ENCODE measurements at regions not wholly inside any gene's neighbourhood (a gene's known extent, or its start where the extent isn't known, plus 50 kb on each side); places are given as distances from the start of the nearest gene placed in this dataset.

DNA sequence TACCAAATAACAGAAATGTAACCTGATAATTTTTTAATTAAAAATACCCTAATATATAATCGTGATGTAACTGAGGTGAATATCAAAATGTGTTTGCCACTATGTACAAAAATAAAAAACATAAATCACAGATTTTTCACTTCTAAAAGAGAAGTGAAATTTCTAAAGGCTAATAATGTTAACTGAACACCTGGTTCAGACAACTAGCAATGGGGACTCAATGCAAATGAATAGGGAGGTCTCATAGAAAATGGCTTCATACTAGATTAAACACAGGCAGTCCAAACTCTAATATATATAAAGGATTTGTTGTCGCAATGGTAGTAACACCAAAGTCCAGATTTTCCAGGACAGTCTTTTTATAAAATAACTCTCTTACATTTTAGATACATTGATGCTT is 365.4 kb upstream of the ATP2B1 start:
- Histone ChIP-seq H3K4me3 (ENCODE audit: low read depth in 1 of 2, low read length in 2 of 2) (no peak overlapping the region), H4K20me1 (ENCODE audit: insufficient read depth, low read length) (no peaks in the 10 kb centered on the region), H3K36me3 (ENCODE audit: insufficient read depth, low read length) (no peaks in the 10 kb centered on the region), H2AFZ (ENCODE audit: low read depth, low read length) (no peak overlapping the region), H3K79me2 (ENCODE audit: insufficient read depth, low read length) (no peaks in the 10 kb centered on the region), H3K9me3 (ENCODE audit: insufficient read depth, low read length, severe bottlenecking) (no peaks in the 10 kb centered on the region), H3K27ac (ENCODE audit: low read length) (no peak overlapping the region), H3K4me2 (ENCODE audit: insufficient read depth, low read length) (no peak overlapping the region), H3K9ac (ENCODE audit: low read depth, low read length) (no peak overlapping the region), H3K4me1 (ENCODE audit: insufficient read depth, low read length) (peaks cover 20% of the 10 kb centered on the region), H3K27me3 (ENCODE audit: insufficient read depth, low read length, poor library complexity) (peaks cover 30% of the 10 kb centered on the region)
- ATAC-seq (ENCODE audit: insufficient read depth, low read depth) (no peak), DNase-seq (no peak)
- TF ChIP-seq EZH2 (IDR thresholded peaks at IDR 0.05; ENCODE audit: borderline replicate concordance, low read depth, low read length, severe bottlenecking): no peak

DNA sequence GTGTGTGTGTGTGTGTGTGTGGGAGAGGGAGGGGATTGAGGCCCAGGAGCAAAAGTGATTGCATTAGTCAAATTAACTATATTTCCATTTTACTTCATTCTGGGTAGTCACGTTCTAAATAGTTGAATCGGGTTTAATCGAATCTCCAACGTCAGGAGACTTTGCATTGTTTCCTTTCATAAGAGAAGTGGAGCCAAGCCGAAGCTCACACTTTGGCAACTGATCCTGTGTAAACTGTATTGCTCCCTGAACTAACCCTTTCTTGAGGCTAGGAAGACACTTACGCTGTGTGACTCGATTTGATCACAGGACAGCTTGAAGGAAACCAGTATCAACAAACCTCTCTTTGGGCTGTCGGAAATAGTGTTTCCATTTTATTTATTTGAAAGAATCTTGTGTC is 363.4 kb upstream of the ATP2B1 start:
- H3K4me1 ChIP-seq (ENCODE audit: insufficient read depth, low read length): peaks cover 12% of the 10 kb centered on the region
- H3K79me2 ChIP-seq (ENCODE audit: insufficient read depth, low read length): no peaks in the 10 kb centered on the region
- no peaks in the 10 kb centered on the region for H3K36me3 ChIP-seq (ENCODE audit: insufficient read depth, low read length)
- no peaks in the 10 kb centered on the region for H3K9me3 ChIP-seq (ENCODE audit: insufficient read depth, low read length, severe bottlenecking)
- ATAC-seq (ENCODE audit: insufficient read depth, low read depth): no peak
- peaks cover 26% of the 10 kb centered on the region for H3K27me3 ChIP-seq (ENCODE audit: insufficient read depth, low read length, poor library complexity)
- no peak overlapping the region for H3K9ac ChIP-seq (ENCODE audit: low read depth, low read length)
- no peaks in the 10 kb centered on the region for H4K20me1 ChIP-seq (ENCODE audit: insufficient read depth, low read length)
- H3K4me2 ChIP-seq (ENCODE audit: insufficient read depth, low read length): no peak overlapping the region
- no peak overlapping the region for H2AFZ ChIP-seq (ENCODE audit: low read depth, low read length)
- TF ChIP-seq EZH2 (IDR thresholded peaks at IDR 0.05; ENCODE audit: borderline replicate concordance, low read depth, low read length, severe bottlenecking): no peak
- TF ChIP-seq, protein P1, sequence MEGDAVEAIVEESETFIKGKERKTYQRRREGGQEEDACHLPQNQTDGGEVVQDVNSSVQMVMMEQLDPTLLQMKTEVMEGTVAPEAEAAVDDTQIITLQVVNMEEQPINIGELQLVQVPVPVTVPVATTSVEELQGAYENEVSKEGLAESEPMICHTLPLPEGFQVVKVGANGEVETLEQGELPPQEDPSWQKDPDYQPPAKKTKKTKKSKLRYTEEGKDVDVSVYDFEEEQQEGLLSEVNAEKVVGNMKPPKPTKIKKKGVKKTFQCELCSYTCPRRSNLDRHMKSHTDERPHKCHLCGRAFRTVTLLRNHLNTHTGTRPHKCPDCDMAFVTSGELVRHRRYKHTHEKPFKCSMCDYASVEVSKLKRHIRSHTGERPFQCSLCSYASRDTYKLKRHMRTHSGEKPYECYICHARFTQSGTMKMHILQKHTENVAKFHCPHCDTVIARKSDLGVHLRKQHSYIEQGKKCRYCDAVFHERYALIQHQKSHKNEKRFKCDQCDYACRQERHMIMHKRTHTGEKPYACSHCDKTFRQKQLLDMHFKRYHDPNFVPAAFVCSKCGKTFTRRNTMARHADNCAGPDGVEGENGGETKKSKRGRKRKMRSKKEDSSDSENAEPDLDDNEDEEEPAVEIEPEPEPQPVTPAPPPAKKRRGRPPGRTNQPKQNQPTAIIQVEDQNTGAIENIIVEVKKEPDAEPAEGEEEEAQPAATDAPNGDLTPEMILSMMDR (IDR thresholded peaks at IDR 0.05; ENCODE audit: borderline replicate concordance, extremely low read depth, low read length, poor library complexity, severe bottlenecking): no peak
- no peak overlapping the region for H3K4me3 ChIP-seq (ENCODE audit: low read depth in 1 of 2, low read length in 2 of 2)
- no peak overlapping the region for H3K27ac ChIP-seq (ENCODE audit: low read length)
- DNase-seq: no peak

DNA sequence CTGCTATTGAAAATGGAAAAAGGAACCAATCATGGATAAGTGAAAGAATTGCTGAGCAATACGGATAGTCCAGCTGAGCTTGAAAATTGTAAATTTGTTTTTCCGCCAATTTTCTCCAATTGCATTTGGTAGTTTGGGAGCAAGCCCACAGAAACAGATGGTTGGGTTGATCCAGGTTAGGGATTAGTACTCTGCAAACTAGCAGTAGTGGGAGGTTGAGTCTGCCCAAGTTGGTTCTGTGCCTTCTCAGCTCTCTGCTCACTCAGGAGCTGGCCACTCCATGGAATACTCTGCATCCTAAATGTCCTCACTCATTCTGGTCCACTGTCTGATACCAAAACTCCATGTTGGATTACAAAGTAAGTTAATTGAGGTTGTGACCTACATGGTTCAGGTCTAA is 361.1 kb upstream of the ATP2B1 start:
- ATAC-seq (ENCODE audit: insufficient read depth, low read depth) (no peak), DNase-seq (no peak)
- Histone ChIP-seq H3K4me3 (ENCODE audit: low read depth in 1 of 2, low read length in 2 of 2) (no peak overlapping the region), H3K9ac (ENCODE audit: low read depth, low read length) (no peak overlapping the region), H3K4me1 (ENCODE audit: insufficient read depth, low read length) (no peaks in the 10 kb centered on the region), H4K20me1 (ENCODE audit: insufficient read depth, low read length) (no peaks in the 10 kb centered on the region), H2AFZ (ENCODE audit: low read depth, low read length) (no peak overlapping the region), H3K9me3 (ENCODE audit: insufficient read depth, low read length, severe bottlenecking) (no peaks in the 10 kb centered on the region), H3K79me2 (ENCODE audit: insufficient read depth, low read length) (no peaks in the 10 kb centered on the region), H3K4me2 (ENCODE audit: insufficient read depth, low read length) (no peak overlapping the region), H3K27ac (ENCODE audit: low read length) (no peak overlapping the region), H3K27me3 (ENCODE audit: insufficient read depth, low read length, poor library complexity) (peaks cover 16% of the 10 kb centered on the region), H3K36me3 (ENCODE audit: insufficient read depth, low read length) (no peaks in the 10 kb centered on the region)
- TF ChIP-seq EZH2 (IDR thresholded peaks at IDR 0.05; ENCODE audit: borderline replicate concordance, low read depth, low read length, severe bottlenecking): no peak
- TF ChIP-seq, protein P1 (IDR thresholded peaks at IDR 0.05; ENCODE audit: borderline replicate concordance, extremely low read depth, low read length, poor library complexity, severe bottlenecking): no peak

DNA sequence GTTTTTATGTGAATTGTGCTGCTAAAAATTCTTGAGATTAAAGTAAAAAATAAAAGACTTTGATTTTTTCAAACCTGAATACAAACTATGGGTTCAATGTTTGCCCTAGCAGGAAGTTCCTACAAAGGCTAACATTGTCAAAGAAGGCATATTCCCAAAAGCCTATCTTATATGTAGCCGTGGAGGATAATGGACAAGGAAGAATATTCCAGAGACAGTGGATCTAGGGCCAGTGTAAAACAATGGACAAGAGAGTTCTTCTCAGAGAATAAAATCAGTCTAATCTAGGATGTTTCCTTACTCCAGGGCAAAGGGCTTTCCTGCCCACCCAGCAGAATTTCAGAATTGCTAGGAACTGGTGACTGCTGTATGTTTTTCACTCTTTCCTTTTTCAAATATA is 359.2 kb upstream of the ATP2B1 start:
- ATAC-seq (ENCODE audit: insufficient read depth, low read depth) (no peak), DNase-seq (no peak)
- Histone ChIP-seq H3K4me2 (ENCODE audit: insufficient read depth, low read length) (no peak overlapping the region), H4K20me1 (ENCODE audit: insufficient read depth, low read length) (no peaks in the 10 kb centered on the region), H3K9me3 (ENCODE audit: insufficient read depth, low read length, severe bottlenecking) (no peaks in the 10 kb centered on the region), H3K36me3 (ENCODE audit: insufficient read depth, low read length) (no peaks in the 10 kb centered on the region), H3K4me3 (ENCODE audit: low read depth in 1 of 2, low read length in 2 of 2) (no peak overlapping the region), H2AFZ (ENCODE audit: low read depth, low read length) (no peak overlapping the region), H3K79me2 (ENCODE audit: insufficient read depth, low read length) (no peaks in the 10 kb centered on the region), H3K27me3 (ENCODE audit: insufficient read depth, low read length, poor library complexity) (peaks cover 3% of the 10 kb centered on the region), H3K4me1 (ENCODE audit: insufficient read depth, low read length) (no peaks in the 10 kb centered on the region), H3K27ac (ENCODE audit: low read length) (no peak overlapping the region), H3K9ac (ENCODE audit: low read depth, low read length) (no peak overlapping the region)
- TF ChIP-seq EZH2 (IDR thresholded peaks at IDR 0.05; ENCODE audit: borderline replicate concordance, low read depth, low read length, severe bottlenecking): no peak
- TF ChIP-seq, protein P1 (IDR thresholded peaks at IDR 0.05; ENCODE audit: borderline replicate concordance, extremely low read depth, low read length, poor library complexity, severe bottlenecking): no peak
